HG03460 (cell line): ENCODE measurements at regions not wholly inside any gene's neighbourhood (a gene's known extent, or its start where the extent isn't known, plus 50 kb on each side); places are given as distances from the start of the nearest gene placed in this dataset.

Experiments
- ATAC-seq: cut with Tn5 transposase; IDR thresholded peaks from one replicate; pipeline ENCODE4 v1.9.1; 2021; ENCODE audit not compliant: unreplicated experiment

- ATAC-seq: no peak
Measured at GRCh38 chr7:68671671-68672070, 926.6 kb upstream of the AUTS2 start.

GRCh38 chr7:68674826-68675225 lies 923.4 kb upstream of the AUTS2 start:
- no peak for ATAC-seq

GRCh38 chr7:68676813-68677535 lies 921.3 kb upstream of the AUTS2 start:
- ATAC-seq: no peak

GRCh38 chr7:68678196-68678595 lies 920.1 kb upstream of the AUTS2 start:
- ATAC-seq: no peak

GRCh38 chr7:68679459-68680234 lies 918.6 kb upstream of the AUTS2 start:
- no peak for ATAC-seq

GRCh38 chr7:68680235-68680872 lies 917.9 kb upstream of the AUTS2 start:
- no peak for ATAC-seq

GRCh38 chr7:68682910-68683309 lies 915.4 kb upstream of the AUTS2 start:
- ATAC-seq: no peak

- no peak for ATAC-seq
Measured at GRCh38 chr7:68684246-68684839, 913.9 kb upstream of the AUTS2 start.

GRCh38 chr7:68684996-68685395 lies 913.3 kb upstream of the AUTS2 start:
- no peak for ATAC-seq

- ATAC-seq: no peak
Measured at GRCh38 chr7:68688416-68689086, 909.7 kb upstream of the AUTS2 start.

- ATAC-seq: no peak
Measured at GRCh38 chr7:68689087-68689433, 909.2 kb upstream of the AUTS2 start.

- ATAC-seq: no peak
Measured at GRCh38 chr7:68691261-68692216, 906.7 kb upstream of the AUTS2 start.

- no peak for ATAC-seq
Measured at GRCh38 chr7:68692511-68692910, 905.8 kb upstream of the AUTS2 start.

GRCh38 chr7:68694656-68695055 lies 903.6 kb upstream of the AUTS2 start:
- ATAC-seq: no peak

GRCh38 chr7:68697796-68698280 lies 900.4 kb upstream of the AUTS2 start:
- ATAC-seq: no peak

- ATAC-seq: no peak
Measured at GRCh38 chr7:68699090-68699711, 899.1 kb upstream of the AUTS2 start.

- ATAC-seq: no peak
Measured at GRCh38 chr7:68700414-68700813, 897.9 kb upstream of the AUTS2 start.

GRCh38 chr7:68706291-68706690 lies 892.0 kb upstream of the AUTS2 start:
- no peak for ATAC-seq

GRCh38 chr7:68707159-68707558 lies 891.1 kb upstream of the AUTS2 start:
- no peak for ATAC-seq
